Dendritic cell treated with granulocyte-macrophage colony-stimulating factor and Interleukin-4, amounts not matched to agents 40 ng/mL and 50 ng/mL, for 4 days (primary cell): ENCODE measurements at regions not wholly inside any gene's neighbourhood (a gene's known extent, or its start where the extent isn't known, plus 50 kb on each side); places are given as distances from the start of the nearest gene placed in this dataset.

ENCODE experiments used
- H3K27ac Mint-ChIP-seq: one replicate; pipeline ENCODE4 v1.8.0; 2022; ENCODE audit warnings: mild to moderate bottlenecking, mixed read lengths
- H3K27me3 Mint-ChIP-seq: one replicate; pipeline ENCODE4 v1.8.0; 2022; ENCODE audit warnings: mild to moderate bottlenecking, mixed read lengths
- H3K36me3 Mint-ChIP-seq: one replicate; pipeline ENCODE4 v1.8.0; 2022; ENCODE audit warnings: low read depth, mixed read lengths
- H3K4me1 Mint-ChIP-seq: one replicate; pipeline ENCODE4 v1.8.0; 2022; ENCODE audit warnings: low read depth, mixed read lengths
- H3K4me3 Mint-ChIP-seq: one replicate; pipeline ENCODE4 v1.8.0; 2022; ENCODE audit warnings: mild to moderate bottlenecking, moderate library complexity, mixed read lengths
- H3K9me3 Mint-ChIP-seq: one replicate; pipeline ENCODE4 v1.8.0; 2022; ENCODE audit warnings: mixed read lengths
- intact Hi-C: fragments of 100-400 bp; cut with micrococcal nuclease; formaldehyde crosslinking; loops from one replicate; pipeline ENCODE4 v1.15.0; 2022

DNA sequence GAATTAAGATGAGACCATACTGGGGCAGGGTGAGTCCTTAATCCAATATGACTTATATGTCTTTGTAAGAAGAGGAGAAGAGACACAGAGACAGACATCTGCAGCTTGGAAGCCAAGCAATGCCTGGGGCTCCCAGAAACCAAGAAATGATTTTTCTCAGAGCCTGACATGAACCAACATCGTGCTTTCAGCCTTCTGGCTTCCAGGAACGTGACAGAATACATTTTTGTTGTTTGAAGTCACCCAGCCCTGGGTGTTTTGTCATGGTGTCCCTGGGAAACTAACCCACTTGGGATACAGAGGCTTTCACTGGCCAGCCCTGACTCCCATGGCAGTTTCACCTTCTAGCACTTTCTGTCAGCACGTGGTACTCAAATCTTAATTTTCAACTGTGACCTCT, 95.3 kb upstream of the SLC10A2 start:
- Mint-ChIP-seq H3K36me3 (no peaks in the 10 kb centered on the region), H3K9me3 (peaks cover 17% of the 10 kb centered on the region), H3K4me3 (no peak overlapping the region), H3K27ac (no peak overlapping the region), H3K4me1 (no peaks in the 10 kb centered on the region), H3K27me3 (no peaks in the 10 kb centered on the region)
- intact Hi-C loops = no loop called here

DNA sequence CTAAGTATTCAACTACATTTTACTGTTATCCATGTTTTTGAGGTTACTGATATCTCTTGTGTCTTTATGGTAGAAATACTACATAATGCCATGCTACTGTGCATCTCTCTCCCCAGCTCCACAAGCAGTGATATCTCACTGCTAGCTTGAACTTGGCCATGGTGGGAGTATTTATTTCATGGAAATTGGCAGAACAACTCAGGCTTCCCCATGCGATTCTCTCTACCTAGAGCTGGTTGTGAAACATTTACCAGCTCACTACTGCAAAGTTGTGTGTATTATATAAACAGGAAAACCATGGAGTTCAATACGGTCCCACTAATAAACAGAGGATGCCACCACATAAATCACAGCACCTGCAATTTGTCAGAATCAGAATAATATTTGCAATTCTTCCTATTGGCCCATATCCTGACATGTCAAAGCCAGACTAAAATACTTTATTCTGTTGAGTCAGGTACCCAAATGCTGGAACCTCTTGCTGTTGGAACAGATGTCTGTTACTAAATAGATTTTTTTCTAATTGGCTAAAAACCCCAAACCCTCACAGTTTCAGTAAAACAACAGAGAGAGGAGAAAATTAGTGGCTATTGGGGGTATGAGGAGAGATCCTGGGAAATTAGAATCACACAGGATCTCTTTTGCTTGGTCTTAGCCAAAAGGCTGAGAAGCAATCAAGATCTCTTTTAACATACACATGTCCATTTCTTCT, 91.4 kb upstream of the SLC10A2 start:
- Mint-ChIP-seq H3K4me1 (no peaks in the 10 kb centered on the region), H3K9me3 (peaks cover 10% of the 10 kb centered on the region), H3K4me3 (no peak overlapping the region), H3K27me3 (no peaks in the 10 kb centered on the region), H3K36me3 (no peaks in the 10 kb centered on the region), H3K27ac (no peak overlapping the region)
- intact Hi-C loops = no loop called here

DNA sequence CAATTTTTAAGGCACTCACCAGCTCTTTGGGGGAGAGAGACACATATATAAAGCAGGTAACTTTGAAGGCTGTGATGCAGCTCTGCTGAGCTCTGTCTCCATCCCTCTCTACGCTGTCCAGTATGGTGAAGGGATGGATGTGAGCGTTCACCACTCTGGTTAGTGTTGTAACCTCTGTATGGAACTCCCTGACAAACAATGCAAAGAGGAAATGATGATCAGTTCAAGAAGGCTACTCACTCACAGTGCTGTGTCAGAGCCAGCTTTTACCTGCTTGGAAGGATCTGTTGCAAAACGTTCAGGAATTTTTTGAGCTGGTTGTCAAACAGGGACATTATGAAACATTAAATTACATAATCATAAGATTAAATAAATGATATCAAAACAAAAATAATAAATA, 90.8 kb upstream of the SLC10A2 start:
- Mint-ChIP-seq H3K27me3 (no peaks in the 10 kb centered on the region), H3K9me3 (peaks cover 8% of the 10 kb centered on the region), H3K36me3 (no peaks in the 10 kb centered on the region), H3K4me1 (no peaks in the 10 kb centered on the region), H3K27ac (no peak overlapping the region), H3K4me3 (no peak overlapping the region)
- intact Hi-C loops = no loop called here

DNA sequence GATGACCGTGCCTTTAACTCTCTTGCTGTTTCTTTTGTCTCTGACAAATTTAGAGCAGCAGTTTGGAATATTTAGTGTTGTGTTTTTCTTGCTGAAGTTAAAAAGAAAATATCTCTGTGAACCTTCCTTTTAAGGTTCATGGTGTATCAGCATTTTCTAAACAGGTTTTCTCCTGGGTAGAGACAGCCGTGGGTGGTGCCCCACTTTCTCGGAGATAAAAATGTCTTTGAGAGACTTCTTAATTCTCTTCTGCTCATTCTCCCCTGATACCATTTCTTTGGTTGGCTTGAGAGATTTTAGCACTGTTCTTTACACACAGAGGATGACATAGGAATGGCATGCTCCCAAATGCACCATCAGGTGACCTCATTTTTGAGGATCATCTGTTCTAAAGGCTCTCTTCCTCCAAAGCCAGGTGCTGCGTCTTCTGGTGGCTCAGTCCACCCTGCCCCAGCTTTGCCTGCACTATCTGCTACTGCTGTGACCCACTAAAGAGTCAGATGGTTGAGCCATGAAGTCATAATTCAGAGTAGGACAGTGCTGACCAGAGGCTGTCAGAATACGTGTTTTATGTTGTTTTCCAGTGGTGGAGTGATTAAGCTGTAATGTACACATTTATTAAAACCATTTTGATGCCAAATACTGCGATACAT, 90.3 kb upstream of the SLC10A2 start:
- Mint-ChIP-seq H3K27ac (no peak overlapping the region), H3K9me3 (peaks cover 2% of the 10 kb centered on the region), H3K4me1 (no peaks in the 10 kb centered on the region), H3K4me3 (no peak overlapping the region), H3K27me3 (no peaks in the 10 kb centered on the region), H3K36me3 (no peaks in the 10 kb centered on the region)
- intact Hi-C loops = no loop called here

DNA sequence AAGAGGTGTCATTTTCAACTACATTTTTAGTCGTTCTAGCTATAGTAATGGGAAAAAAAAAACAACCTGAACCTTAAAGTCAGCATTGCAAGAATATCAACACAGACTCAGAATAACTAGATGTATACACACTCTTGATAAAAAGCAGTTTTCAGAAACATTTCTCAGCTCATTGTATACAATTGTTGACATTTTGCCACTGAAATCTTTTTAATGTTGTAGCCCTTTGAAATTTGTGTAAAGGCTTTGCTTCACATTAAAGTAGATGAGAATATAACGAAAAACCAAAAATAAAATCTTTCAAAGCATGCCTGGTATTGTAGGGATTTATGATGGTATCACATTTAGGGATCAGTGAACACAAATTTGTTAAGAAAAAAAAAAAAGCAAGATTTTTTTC, 87.2 kb upstream of the SLC10A2 start:
- Mint-ChIP-seq H3K27me3 (no peaks in the 10 kb centered on the region), H3K4me3 (no peak overlapping the region), H3K9me3 (no peaks in the 10 kb centered on the region), H3K27ac (no peak overlapping the region), H3K4me1 (no peaks in the 10 kb centered on the region), H3K36me3 (no peaks in the 10 kb centered on the region)
- intact Hi-C loops = no loop called here

DNA sequence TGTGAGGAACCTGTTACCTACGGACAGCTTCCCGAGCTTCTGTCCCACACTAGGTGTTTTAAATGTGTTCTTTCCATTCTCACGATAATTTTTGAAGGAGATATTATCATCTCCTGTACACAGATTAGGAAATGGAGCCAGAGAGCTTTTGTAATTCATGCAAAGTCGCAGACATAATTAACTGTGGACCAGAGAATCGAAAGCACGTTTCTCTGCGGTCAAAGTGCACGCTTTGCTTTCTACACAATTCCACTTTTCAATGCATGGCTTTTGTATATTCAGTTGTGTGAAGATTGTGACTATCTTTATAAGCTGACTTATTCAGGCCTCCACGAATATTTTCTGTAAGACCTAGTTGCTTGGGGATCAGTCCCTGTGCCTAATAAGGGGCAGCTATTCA, 81.7 kb upstream of the SLC10A2 start:
- Mint-ChIP-seq H3K4me3 (no peak overlapping the region), H3K36me3 (no peaks in the 10 kb centered on the region), H3K4me1 (no peaks in the 10 kb centered on the region), H3K9me3 (no peaks in the 10 kb centered on the region), H3K27ac (no peak overlapping the region), H3K27me3 (no peaks in the 10 kb centered on the region)
- intact Hi-C loops = no loop called here

DNA sequence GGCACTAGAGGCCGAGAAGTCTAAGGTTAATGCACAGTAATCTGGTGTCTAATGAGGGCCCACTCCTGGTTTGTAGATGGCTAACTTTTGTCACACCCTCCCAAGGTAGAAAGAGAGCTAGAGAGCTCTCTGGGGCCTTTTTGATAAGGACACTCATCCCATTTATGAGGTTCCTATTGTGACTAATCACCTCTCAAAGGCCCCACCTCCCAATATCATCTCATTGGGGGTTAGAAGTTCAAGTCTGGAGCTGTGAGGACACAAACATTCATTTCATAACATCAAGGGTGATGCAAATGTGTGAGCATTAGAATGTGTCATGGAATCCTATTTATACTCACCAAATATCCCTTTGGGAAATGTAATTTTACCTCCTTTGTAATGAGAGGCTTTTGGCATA, 79.2 kb upstream of the SLC10A2 start:
- Mint-ChIP-seq H3K9me3 (no peaks in the 10 kb centered on the region), H3K27me3 (no peaks in the 10 kb centered on the region), H3K4me1 (no peaks in the 10 kb centered on the region), H3K27ac (no peak overlapping the region), H3K4me3 (no peak overlapping the region), H3K36me3 (no peaks in the 10 kb centered on the region)
- intact Hi-C loops = no loop called here

DNA sequence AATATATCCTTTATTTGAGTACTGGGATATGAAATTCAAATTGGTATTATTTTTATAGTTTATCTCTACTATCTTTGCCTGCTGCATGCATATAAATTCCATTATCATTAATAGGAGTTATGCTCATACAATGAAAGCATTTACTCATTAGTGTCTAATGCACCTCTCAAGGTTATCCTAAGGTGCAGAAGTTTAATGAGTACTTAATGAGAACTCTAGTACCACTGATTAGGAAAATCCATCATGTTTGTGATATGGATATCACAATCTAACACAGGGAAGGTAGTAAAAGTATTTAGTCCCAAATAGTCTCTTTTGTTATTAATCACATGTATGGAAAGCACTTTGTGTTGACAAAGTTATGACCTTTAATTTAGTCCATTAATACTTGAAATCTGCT, 77.2 kb upstream of the SLC10A2 start:
- H3K27me3 Mint-ChIP-seq = no peaks in the 10 kb centered on the region
- H3K9me3 Mint-ChIP-seq = no peaks in the 10 kb centered on the region
- H3K36me3 Mint-ChIP-seq = no peaks in the 10 kb centered on the region
- no peak overlapping the region for H3K27ac Mint-ChIP-seq
- intact Hi-C loops = no loop called here
- H3K4me1 Mint-ChIP-seq = no peaks in the 10 kb centered on the region
- no peak overlapping the region for H3K4me3 Mint-ChIP-seq

DNA sequence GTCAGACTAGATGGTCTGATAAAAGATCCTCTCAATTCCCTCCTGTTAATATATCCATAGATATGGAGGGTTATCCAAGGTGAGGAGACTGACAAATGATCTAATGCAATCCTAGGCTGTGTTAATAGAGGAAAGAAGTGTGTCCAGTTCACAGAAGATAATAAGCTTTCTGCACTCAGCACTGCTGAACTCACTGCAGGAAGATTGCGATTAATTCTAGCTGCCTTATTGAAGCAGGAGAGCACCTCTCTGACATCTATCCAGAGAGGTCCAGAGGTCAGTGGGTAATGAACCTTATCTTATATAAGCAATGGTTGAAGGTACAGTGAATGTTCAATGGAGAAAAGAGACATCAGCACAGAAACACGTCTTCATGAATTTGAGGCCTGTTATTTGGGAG, 75.9 kb upstream of the SLC10A2 start:
- H3K36me3 Mint-ChIP-seq = no peaks in the 10 kb centered on the region
- H3K4me1 Mint-ChIP-seq = no peaks in the 10 kb centered on the region
- H3K9me3 Mint-ChIP-seq = no peaks in the 10 kb centered on the region
- no peak overlapping the region for H3K27ac Mint-ChIP-seq
- H3K4me3 Mint-ChIP-seq = no peak overlapping the region
- intact Hi-C loops = no loop called here
- H3K27me3 Mint-ChIP-seq = no peaks in the 10 kb centered on the region

DNA sequence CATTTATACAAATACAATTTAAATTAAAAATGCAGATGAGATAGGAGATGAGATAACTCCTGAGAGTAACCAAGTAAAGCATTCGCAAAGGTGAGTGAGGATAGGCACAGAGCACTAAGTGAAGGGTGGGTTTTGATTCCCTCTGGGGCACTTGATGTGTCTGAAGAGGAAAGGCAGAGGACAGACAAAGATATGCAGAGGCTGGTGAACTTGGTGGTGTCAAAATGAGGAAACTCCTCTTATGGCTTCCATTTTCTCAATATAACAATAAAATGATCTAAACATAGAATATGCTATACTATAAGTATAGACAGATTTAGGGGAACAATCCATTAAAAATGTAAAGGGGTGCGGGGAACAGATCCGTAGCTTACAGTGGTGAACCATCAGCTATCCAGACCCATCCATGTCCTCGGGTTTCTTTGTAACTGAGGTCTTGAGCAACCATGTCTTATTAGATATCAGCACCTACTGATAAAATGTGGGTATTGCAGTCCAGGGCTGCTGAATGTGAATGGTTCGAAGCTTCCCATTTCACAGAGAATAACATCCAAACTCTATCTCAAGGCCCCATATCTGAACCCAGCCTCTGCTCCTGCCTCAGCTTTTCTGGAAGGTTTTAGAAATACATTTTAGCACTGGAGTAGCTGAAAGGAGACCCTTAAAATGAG, 73.9 kb upstream of the SLC10A2 start:
- intact Hi-C loops = no loop called here
- H3K36me3 Mint-ChIP-seq = no peaks in the 10 kb centered on the region
- H3K9me3 Mint-ChIP-seq = no peaks in the 10 kb centered on the region
- no peak overlapping the region for H3K27ac Mint-ChIP-seq
- no peaks in the 10 kb centered on the region for H3K27me3 Mint-ChIP-seq
- H3K4me3 Mint-ChIP-seq = no peak overlapping the region
- no peaks in the 10 kb centered on the region for H3K4me1 Mint-ChIP-seq

DNA sequence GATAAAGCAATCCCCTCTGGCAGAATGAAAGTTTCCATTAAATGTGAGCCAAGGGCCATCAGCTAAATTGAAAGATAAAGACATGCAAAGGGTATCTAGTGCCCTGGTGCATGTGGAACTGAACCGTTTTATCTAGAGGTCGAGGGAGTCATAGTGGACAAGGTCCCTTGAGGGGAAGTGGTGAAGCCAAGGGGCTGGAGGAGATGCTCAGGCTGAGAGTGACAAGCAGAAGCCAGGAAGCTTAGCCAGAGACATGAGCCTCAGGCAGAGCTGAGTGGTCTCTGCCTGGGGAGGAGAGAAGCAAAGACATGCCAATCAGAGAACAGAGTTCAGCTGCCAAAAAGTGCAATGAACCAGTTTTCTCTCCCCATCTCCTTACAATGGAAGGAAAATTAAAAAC, 68.1 kb upstream of the SLC10A2 start:
- no peaks in the 10 kb centered on the region for H3K36me3 Mint-ChIP-seq
- H3K27ac Mint-ChIP-seq = no peak overlapping the region
- H3K4me1 Mint-ChIP-seq = no peaks in the 10 kb centered on the region
- no peaks in the 10 kb centered on the region for H3K9me3 Mint-ChIP-seq
- no peaks in the 10 kb centered on the region for H3K27me3 Mint-ChIP-seq
- intact Hi-C loops = no loop called here
- no peak overlapping the region for H3K4me3 Mint-ChIP-seq

DNA sequence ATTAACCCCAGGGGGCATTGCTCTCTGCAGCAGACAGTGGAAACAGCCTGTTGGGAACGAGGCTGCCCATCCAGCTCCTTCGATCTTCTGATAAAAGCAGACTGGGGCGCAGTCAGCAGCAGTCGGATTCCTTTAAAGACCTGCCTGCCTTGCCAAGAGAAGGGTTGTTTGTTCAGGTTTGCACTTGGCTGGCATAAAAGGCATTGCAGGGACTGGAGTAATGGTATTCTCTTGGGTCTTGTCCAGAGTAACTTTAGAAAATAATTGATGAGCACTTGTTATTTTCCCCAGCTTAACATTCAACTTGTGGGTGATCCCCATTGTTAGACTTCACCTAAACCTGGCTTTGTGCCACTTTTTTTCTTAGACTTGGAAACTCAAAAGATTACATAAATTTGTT, 67.3 kb upstream of the SLC10A2 start:
- no peak overlapping the region for H3K4me3 Mint-ChIP-seq
- intact Hi-C loops = no loop called here
- H3K4me1 Mint-ChIP-seq = no peaks in the 10 kb centered on the region
- no peak overlapping the region for H3K27ac Mint-ChIP-seq
- no peaks in the 10 kb centered on the region for H3K36me3 Mint-ChIP-seq
- no peaks in the 10 kb centered on the region for H3K9me3 Mint-ChIP-seq
- no peaks in the 10 kb centered on the region for H3K27me3 Mint-ChIP-seq

DNA sequence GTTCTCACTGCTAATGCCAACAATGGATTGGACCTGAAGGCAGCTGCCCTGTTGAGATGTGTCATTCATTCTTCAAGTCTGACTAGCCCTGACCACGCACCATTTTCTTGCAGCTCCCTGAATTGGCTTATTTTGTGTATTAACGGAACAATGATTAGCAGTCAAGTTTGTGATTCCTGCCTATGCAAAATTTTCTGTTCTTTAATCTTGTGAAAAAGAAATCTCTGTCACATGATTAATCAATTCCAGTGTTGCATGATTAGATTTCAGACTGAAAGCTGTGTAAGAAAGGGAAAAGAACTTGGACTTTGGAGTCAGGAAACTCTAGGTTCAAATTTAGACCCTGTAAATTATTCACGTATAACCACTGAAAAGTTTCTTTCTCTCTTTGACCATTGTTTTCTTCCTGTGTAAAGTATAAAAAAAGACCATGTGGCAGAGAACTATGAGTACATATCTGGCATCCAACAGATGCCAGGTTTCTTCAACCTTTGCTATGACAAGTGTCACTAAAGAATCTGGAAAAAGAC, 64.5 kb upstream of the SLC10A2 start:
- no peaks in the 10 kb centered on the region for H3K4me1 Mint-ChIP-seq
- intact Hi-C loops = no loop called here
- no peaks in the 10 kb centered on the region for H3K9me3 Mint-ChIP-seq
- no peak overlapping the region for H3K4me3 Mint-ChIP-seq
- no peaks in the 10 kb centered on the region for H3K27me3 Mint-ChIP-seq
- H3K27ac Mint-ChIP-seq = no peak overlapping the region
- no peaks in the 10 kb centered on the region for H3K36me3 Mint-ChIP-seq

DNA sequence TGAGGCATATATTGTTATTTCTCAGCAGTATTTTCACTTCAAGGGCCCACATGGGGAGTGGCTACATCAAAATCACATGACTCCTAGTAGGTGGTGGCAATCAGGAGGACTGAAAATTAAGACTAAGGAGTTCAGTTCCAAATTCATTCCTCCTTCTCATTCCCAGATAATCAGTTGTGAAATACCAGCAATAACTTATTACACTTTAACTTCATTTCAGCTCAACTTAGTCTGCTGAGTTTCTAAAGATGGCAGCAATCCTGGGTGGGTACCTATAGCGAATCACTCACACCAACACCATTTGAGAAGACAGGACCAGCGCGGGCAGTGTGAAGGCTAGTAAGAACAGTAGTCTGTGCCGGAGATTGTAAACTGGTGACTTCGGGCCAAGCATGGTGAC, 63.9 kb upstream of the SLC10A2 start:
- H3K4me3 Mint-ChIP-seq = no peak overlapping the region
- H3K36me3 Mint-ChIP-seq = no peaks in the 10 kb centered on the region
- intact Hi-C loops = no loop called here
- H3K27me3 Mint-ChIP-seq = no peaks in the 10 kb centered on the region
- H3K4me1 Mint-ChIP-seq = no peaks in the 10 kb centered on the region
- H3K9me3 Mint-ChIP-seq = no peaks in the 10 kb centered on the region
- H3K27ac Mint-ChIP-seq = no peak overlapping the region
